ENCODE measurements at regions not wholly inside any gene's neighbourhood (a gene's known extent, or its start where the extent isn't known, plus 50 kb on each side); places are given as distances from the start of the nearest gene placed in this dataset.

- peaks cover 43 to 46% of the 10 kb centered on the region in 2 donors for H3K4me1 ChIP-seq (replicated peaks in 1 of 2)
- in situ Hi-C loops (cut with MboI; ENCODE audit: low pct_unique_long_range_greater_than_20kb in 2 of 9, low sequenced_read_pairs in 9 of 9, unreplicated experiment in 9 of 9): loop anchor here in 1 of 9 experiments (25.0 kb wide), 1 partner anchor 110 kb away; no protein-coding TSS in a partner anchor
- peak overlapping the region; percentile 79 to 99 for H3K27ac ChIP-seq
- H3K4me3 ChIP-seq: peak overlapping the region in 2 of 5 donors; percentile 5 to 13
- peak in 6 of 8 experiments; percentile 1 to 40 (median 23) for ATAC-seq (replicated peaks in 6 of 8)
- 20 to 47% methylated on average over 1 to 3 of the region's 38 CpGs; no CpG with 5 or more reads in 8 of the 10 experiments for WGBS, 10 experiments
Measured at GRCh38 chr22:23522623-23523251, 57.4 kb downstream of the IGLL1 start.

GRCh38 chr22:23521441-23522113 is 58.5 kb downstream of the IGLL1 start:
- peaks cover 43 to 46% of the 10 kb centered on the region in 2 donors for H3K4me1 ChIP-seq (replicated peaks in 1 of 2)
- in situ Hi-C loops (cut with MboI; ENCODE audit: low pct_unique_long_range_greater_than_20kb in 2 of 9, low sequenced_read_pairs in 9 of 9, unreplicated experiment in 9 of 9): loop anchor here in 1 of 9 experiments (25.0 kb wide), 1 partner anchor 109 kb away; no protein-coding TSS in a partner anchor
- H3K4me3 ChIP-seq: peak overlapping the region; percentile 13 to 35 (median 18)
- peak; percentile 84 to 94 (median 88) for ATAC-seq (replicated peaks in 6 of 8)
- H3K27ac ChIP-seq: peak overlapping the region; percentile 95 to 99
- WGBS, 10 experiments: 3% methylated on average over 7 of the region's 65 CpGs; no CpG with 5 or more reads in 9 of the 10 experiments

- in situ Hi-C loops (cut with MboI; ENCODE audit: low pct_unique_long_range_greater_than_20kb in 2 of 9, low sequenced_read_pairs in 9 of 9, unreplicated experiment in 9 of 9): loop anchor here in 1 of 9 experiments (25.0 kb wide), 1 partner anchor 109 kb away; no protein-coding TSS in a partner anchor
- Histone ChIP-seq H3K4me1 (replicated peaks in 1 of 2) (peaks cover 43 to 46% of the 10 kb centered on the region in 2 donors), H3K27ac (peak overlapping the region; percentile 95 to 99), H3K4me3 (peak overlapping the region in 4 of 5 donors; percentile 11 to 35 (median 19))
- peak in 6 of 8 experiments; percentile 0 to 6 (median 2) for ATAC-seq (replicated peaks in 6 of 8)
- whole genome bisulfite sequencing, 10 experiments: 0 to 32% (median 20%) methylated on average over 1 to 13 of the region's 28 CpGs; no CpG with 5 or more reads in 5 of the 10 experiments
Measured at GRCh38 chr22:23520863-23521440, 59.1 kb downstream of the IGLL1 start.

GRCh38 chr22:23519442-23520157 is 60.5 kb downstream of the IGLL1 start:
- 50 to 97% (median 89%) methylated on average over 2 to 7 of the region's 11 CpGs; no CpG with 5 or more reads in 4 of the 10 experiments for WGBS, 10 experiments
- Histone ChIP-seq H3K27ac (peak overlapping the region; percentile 95 to 99), H3K4me1 (replicated peaks in 1 of 2) (peaks cover 43 to 46% of the 10 kb centered on the region in 2 donors), H3K4me3 (no peak overlapping the region)
- ATAC-seq (replicated peaks in 6 of 8): no peak
- in situ Hi-C loops (cut with MboI; ENCODE audit: low pct_unique_long_range_greater_than_20kb in 2 of 9, low sequenced_read_pairs in 9 of 9, unreplicated experiment in 9 of 9): loop anchor here in 1 of 9 experiments (25.0 kb wide), 1 partner anchor 107 kb away; no protein-coding TSS in a partner anchor

- H3K4me3 ChIP-seq: no peak overlapping the region
- ATAC-seq (replicated peaks in 6 of 8): no peak
Measured at GRCh38 chr22:23518376-23519187, 61.5 kb downstream of the IGLL1 start.

GRCh38 chr22:23517804-23518375 is 62.2 kb downstream of the IGLL1 start:
- Histone ChIP-seq H3K4me1 (replicated peaks in 1 of 2) (peaks cover 42 to 47% of the 10 kb centered on the region in 2 donors), H3K4me3 (no peak overlapping the region), H3K27ac (peak overlapping the region in 1 of 2 donors; percentile 19)
- 79 to 100% (median 95%) methylated on average over 1 to 4 of the region's 4 CpGs; no CpG with 5 or more reads in 3 of the 10 experiments for WGBS, 10 experiments
- ATAC-seq (replicated peaks in 6 of 8): no peak
- in situ Hi-C loops (cut with MboI; ENCODE audit: low pct_unique_long_range_greater_than_20kb in 2 of 9, low sequenced_read_pairs in 9 of 9, unreplicated experiment in 9 of 9): loop anchor here in 1 of 9 experiments (25.0 kb wide), 1 partner anchor 106 kb away; no protein-coding TSS in a partner anchor

More at GRCh38 chr22:23518376-23519187, 61.5 kb downstream of the IGLL1 start:
- peaks cover 42 to 48% of the 10 kb centered on the region in 2 donors for H3K4me1 ChIP-seq (replicated peaks in 1 of 2)
- peak overlapping the region; percentile 2 to 19 for H3K27ac ChIP-seq
- in situ Hi-C loops (cut with MboI; ENCODE audit: low pct_unique_long_range_greater_than_20kb in 2 of 9, low sequenced_read_pairs in 9 of 9, unreplicated experiment in 9 of 9): loop anchor here in 1 of 9 experiments (25.0 kb wide), 1 partner anchor 106 kb away; no protein-coding TSS in a partner anchor
- WGBS, 10 experiments: 20 to 100% (median 80%) methylated on average over 1 to 5 of the region's 24 CpGs; no CpG with 5 or more reads in 3 of the 10 experiments

- in situ Hi-C loops (cut with MboI; ENCODE audit: low pct_unique_long_range_greater_than_20kb in 2 of 9, low sequenced_read_pairs in 9 of 9, unreplicated experiment in 9 of 9): loop anchor here in 1 of 9 experiments (25.0 kb wide), 1 partner anchor 104 kb away; no protein-coding TSS in a partner anchor
- Histone ChIP-seq H3K27ac (no peak overlapping the region), H3K4me1 (replicated peaks in 1 of 2) (peaks cover 34 to 37% of the 10 kb centered on the region in 2 donors), H3K4me3 (no peak overlapping the region)
- ATAC-seq (replicated peaks in 6 of 8): no peak
- WGBS, 10 experiments: 75 to 100% (median 86%) methylated on average over 1 to 9 of the region's 9 CpGs; no CpG with 5 or more reads in 7 of the 10 experiments
Measured at GRCh38 chr22:23516304-23516703, 63.8 kb downstream of the IGLL1 start.

GRCh38 chr22:23514322-23515038 is 65.6 kb downstream of the IGLL1 start:
- 54 to 93% (median 80%) methylated on average over 1 to 7 of the region's 15 CpGs; no CpG with 5 or more reads in 4 of the 10 experiments for WGBS, 10 experiments
- no peak overlapping the region for H3K4me3 ChIP-seq
- H3K4me1 ChIP-seq (replicated peaks in 1 of 2): peaks cover 18 to 21% of the 10 kb centered on the region in 2 donors
- in situ Hi-C loops (cut with MboI; ENCODE audit: low pct_unique_long_range_greater_than_20kb in 2 of 9, low sequenced_read_pairs in 9 of 9, unreplicated experiment in 9 of 9): loop anchor here in 1 of 9 experiments (25.0 kb wide), 1 partner anchor 102 kb away; no protein-coding TSS in a partner anchor
- ATAC-seq (replicated peaks in 6 of 8): no peak
- no peak overlapping the region for H3K27ac ChIP-seq

GRCh38 chr22:23513705-23514104 is 66.4 kb downstream of the IGLL1 start:
- no peak for ATAC-seq (replicated peaks in 6 of 8)
- peaks cover 16% of the 10 kb centered on the region in 2 donors for H3K4me1 ChIP-seq (replicated peaks in 1 of 2)
- H3K27ac ChIP-seq: peak overlapping the region in 1 of 2 donors; percentile 57
- 33 to 100% (median 96%) methylated on average over 1 to 4 of the region's 7 CpGs; no CpG with 5 or more reads in 5 of the 10 experiments for WGBS, 10 experiments
- in situ Hi-C loops (cut with MboI; ENCODE audit: low pct_unique_long_range_greater_than_20kb in 2 of 9, low sequenced_read_pairs in 9 of 9, unreplicated experiment in 9 of 9): loop anchor here in 1 of 9 experiments (25.0 kb wide), 1 partner anchor 101 kb away; no protein-coding TSS in a partner anchor
- H3K4me3 ChIP-seq: no peak overlapping the region

- ATAC-seq (replicated peaks in 6 of 8): peak in 5 of 8 experiments; percentile 66 to 90 (median 80)
- in situ Hi-C loops (cut with MboI; ENCODE audit: low pct_unique_long_range_greater_than_20kb in 2 of 9, low sequenced_read_pairs in 9 of 9, unreplicated experiment in 9 of 9): loop anchor here in 1 of 9 experiments (25.0 kb wide), 1 partner anchor 101 kb away; no protein-coding TSS in a partner anchor
Measured at GRCh38 chr22:23513133-23513532, 67.0 kb downstream of the IGLL1 start.

More at GRCh38 chr22:23513133-23513532, 67.0 kb downstream of the IGLL1 start:
- Histone ChIP-seq H3K4me3 (no peak overlapping the region), H3K27ac (peak overlapping the region; percentile 32 to 57), H3K4me1 (replicated peaks in 1 of 2) (peaks cover 10 to 11% of the 10 kb centered on the region in 2 donors)
- WGBS, 10 experiments: 40 to 71% (median 45%) methylated on average over 1 to 5 of the region's 15 CpGs; no CpG with 5 or more reads in 6 of the 10 experiments
